CD4-positive, alpha-beta T cell treated with Interleukin-2 at 100 ng/mL for 4 hours (primary cell): ENCODE measurements at regions not wholly inside any gene's neighbourhood (a gene's known extent, or its start where the extent isn't known, plus 50 kb on each side); places are given as distances from the start of the nearest gene placed in this dataset.

Source experiments
- DNase-seq: peaks from one replicate; pipeline ENCODE4 v3.0.0-alpha.2; 2020; ENCODE audit warnings: low spot score

DNA sequence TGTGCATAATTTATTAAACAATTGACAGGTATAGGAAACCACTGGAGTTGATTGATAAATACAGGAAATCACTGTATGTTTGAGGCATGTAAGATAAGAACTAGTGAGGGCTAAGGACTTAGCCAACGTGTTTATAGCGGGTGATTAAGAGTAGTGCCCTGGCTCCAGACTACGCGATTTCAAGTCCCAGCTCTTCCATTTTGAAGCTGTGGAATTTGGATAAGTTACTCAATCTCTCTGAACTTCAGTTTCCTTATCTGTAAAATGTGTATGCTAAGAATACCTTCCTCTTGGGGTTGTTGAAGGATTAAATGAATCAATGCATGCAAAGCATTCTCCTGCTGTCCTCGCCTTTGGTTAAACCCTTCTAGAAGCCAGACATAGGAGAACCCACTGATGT lies 143.3 kb upstream of the GJB5 start:
- DNase-seq: no peak

DNA sequence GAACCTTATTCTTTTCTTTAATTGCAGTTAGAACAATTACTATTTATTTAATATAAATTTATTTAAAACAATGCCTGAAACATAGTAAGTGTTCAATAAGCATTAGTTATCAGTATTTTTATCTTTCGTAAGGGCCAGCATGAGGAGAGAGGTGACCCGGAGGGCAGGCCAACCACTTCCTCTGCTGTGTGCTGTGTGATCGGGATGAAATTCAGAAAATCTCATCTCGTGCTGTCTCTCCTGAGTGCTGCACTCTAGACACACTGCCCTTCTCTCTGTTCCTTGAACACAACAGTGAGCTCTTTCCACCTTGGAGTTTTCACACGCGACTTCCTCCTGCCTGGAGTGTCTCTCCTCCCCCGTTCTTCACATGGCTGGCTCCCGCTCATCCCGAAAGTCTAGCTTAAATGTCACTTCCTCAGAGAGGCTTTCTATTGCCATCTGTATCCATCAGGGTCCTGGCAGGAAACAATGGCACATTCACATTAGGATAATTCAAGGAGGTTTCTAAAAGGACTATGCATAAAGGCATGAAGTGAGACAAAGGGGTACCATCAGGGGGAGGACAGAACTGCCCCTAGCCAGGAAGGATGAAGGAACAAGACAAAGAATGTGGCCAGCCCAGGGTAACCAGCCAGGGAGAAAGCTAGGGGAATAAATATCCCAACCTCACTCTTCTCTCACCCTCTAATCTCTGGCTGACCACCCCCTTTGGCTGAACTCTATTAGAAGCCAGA lies 142.6 kb upstream of the GJB5 start:
- no peak for DNase-seq

DNA sequence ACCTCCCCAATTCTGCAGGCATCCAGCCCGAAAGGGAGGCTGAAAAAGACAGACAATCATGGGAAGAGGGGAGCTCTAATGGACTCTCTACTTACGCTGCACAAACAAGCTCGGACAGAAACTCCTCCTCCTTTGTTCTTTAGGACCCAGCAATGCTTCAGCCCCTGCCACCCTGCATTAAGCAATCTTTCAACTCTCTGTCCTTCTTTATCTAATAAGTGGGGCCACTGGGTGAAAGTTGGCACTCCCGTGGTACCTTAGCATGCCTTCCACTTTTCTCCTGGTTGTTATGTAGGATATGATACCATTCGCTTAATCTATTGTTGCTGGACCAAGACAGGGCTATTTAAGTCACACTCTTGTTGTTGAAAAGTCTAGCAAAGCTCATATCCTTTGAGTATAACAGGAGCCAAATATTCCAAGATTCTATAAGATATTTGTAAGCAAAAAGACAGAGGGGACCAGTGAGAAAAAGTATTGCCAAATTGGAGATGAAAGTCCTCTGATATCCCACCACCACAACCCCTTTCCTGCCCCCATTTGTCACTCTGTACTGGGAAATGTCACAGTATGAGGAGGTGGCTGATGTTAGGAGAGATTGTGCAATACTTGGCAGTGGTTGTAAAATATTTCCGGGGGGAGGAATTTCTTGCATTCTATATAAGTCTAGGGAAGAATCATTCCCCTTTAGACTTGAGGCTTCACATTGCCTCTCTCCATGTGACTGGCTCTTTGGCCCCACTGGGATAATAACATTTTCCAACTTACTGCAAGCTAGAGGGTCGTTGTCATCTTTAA lies 137.3 kb upstream of the GJB5 start:
- no peak for DNase-seq

DNA sequence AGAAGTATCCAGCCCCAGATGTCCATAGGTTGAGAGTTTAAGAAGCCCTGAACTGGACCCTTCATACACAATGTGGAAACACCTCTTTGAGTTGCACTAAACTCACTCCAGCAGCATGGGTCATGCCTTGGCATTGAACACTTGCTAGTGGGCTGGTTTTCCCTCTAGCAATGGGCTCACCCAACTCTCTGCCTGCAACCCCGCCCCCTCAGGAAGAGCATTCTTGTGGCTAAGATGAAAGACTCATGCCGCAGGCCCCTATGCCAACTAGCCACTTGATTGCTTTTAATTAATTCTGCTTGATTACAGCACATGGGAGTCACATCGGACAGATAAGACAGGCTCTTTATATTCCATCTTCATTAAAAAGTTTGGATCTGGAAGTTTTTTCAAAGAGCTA lies 136.5 kb upstream of the GJB5 start:
- no peak for DNase-seq

DNA sequence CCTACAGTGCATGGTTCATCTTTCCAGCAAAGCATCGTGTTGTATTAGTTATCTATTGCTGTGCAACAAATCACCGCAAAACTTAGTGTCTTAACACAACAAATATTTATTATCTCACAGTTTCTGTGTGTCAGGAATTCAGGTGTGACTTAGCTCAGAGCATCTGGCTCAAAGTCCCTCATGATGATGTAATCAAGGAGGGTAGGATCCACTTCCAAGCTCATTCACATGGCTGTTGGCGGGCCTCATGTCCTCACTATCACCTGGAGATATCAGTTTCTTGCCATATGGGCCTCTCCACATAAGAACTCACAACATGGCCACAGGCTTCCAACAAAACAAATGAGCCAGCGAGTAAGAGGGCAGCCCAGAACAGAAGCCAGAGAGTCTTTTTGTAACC lies 135.6 kb upstream of the GJB5 start:
- no peak for DNase-seq

DNA sequence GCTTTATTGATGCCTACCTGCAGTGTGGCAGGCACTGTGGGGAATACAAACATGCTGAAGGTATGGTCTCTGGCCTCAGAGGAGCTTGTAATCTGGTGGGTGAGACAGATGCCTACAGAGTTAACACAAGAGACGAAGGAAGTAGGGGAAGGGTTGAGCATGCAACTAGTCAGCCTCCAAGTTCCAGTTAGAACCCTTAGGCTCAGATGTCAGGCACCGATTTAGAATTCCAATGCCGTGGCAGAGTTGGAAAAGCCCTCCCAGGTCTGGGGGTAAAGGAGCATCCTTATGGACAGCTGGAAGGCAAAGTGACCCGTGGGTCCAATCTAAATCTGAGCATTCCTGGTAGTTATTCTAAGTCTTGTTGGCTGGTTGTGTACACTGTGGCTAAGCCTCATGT lies 132.9 kb upstream of the GJB5 start:
- DNase-seq: no peak

DNA sequence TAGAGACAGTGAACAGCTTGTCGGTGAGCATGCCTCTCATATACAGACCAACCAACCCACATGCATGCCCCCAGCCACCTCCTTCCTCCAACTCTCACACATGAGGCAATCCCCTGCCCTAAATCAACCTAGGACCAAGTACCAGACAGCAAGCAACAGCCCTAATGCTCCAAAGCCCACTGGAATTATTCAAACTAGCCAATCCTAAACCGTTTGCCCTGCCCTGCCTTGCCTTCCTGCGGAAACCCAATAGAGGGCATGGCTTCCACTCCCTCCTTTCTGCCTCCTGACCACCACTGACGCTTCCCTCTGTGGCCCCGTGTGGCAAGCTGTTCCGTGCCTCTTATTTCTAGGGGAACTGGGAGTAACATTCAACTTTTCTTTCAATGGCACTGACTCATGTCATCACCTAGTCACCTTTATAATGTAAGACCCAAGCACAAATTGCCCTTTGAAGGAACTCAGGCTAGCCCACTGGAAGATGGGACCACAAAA lies 129.3 kb upstream of the GJB5 start:
- DNase-seq: no peak

DNA sequence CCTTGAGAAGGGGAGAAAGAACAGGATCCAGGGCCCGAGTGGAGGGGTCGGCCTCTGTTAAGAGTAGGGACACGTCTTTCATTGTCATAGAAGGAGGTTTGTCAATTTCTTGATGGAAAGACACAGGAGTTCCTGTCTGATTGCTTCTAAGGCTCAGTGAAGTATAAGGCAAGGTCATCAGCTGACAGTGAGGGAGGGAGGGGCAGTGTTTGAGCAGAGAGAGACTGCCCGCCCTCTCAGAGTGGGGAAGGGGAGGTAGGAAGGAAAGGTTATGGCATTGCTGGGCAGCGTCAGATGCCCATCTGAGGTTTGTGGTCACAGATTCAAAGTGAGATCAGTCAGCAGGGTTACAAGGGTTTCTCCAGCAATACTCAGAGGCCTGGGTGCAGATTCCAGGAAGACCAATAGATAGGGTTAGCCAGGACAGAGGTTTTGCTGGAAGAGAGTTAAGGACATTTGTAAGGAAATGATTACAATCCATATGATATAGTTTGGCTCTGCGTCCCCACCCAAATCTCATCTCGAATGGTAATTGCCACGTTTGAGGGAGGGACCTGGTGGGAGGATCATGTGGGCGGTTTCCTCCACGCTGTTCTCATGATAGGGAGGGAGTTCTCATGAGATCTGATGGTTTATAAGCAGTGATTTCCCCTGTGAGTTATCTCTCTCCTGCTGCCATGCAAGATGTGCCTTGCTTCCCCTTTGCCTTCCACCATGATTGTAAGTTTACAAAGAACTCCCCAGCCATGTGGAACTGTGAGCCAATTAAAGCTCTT lies 127.2 kb upstream of the GJB5 start:
- no peak for DNase-seq

DNA sequence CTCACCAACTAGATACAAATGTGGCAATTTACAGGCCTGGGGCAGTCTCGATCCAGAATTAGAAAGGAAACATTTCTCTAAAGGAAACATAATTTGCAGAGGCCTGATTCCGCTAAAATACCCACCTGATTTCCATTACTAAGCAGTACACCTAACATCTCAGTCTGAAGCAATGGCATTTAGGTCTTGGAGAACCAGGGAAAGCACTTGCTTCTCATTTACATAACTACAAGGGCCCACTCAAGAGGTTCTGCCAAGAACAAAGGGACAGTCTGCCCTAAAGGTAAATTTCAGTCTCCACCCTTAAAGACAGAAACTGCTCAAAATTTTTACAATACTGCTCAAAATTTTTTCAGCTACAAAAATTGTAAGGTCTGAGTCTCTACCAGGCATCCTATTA lies 123.7 kb upstream of the GJB5 start:
- no peak for DNase-seq

DNA sequence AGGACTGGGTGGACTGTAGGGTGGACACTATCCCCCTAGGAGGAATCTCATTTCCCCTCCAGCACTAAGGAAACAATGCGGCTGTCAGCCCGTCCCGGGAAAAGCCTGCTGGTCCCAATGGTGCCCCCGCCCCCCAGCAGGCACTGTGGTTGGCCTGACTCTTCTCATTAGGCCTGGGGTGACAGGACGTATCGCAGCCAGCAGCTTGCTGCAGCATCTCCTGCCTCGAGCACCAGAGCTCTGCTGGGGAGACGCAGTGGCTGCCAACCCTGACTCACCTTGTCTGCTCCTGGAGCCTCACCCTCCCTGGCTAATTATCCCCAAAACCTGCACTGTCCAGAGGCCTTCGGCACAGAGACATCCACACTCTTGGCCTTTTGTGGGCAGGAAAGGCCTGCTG lies 115.1 kb upstream of the GJB5 start:
- no peak for DNase-seq

DNA sequence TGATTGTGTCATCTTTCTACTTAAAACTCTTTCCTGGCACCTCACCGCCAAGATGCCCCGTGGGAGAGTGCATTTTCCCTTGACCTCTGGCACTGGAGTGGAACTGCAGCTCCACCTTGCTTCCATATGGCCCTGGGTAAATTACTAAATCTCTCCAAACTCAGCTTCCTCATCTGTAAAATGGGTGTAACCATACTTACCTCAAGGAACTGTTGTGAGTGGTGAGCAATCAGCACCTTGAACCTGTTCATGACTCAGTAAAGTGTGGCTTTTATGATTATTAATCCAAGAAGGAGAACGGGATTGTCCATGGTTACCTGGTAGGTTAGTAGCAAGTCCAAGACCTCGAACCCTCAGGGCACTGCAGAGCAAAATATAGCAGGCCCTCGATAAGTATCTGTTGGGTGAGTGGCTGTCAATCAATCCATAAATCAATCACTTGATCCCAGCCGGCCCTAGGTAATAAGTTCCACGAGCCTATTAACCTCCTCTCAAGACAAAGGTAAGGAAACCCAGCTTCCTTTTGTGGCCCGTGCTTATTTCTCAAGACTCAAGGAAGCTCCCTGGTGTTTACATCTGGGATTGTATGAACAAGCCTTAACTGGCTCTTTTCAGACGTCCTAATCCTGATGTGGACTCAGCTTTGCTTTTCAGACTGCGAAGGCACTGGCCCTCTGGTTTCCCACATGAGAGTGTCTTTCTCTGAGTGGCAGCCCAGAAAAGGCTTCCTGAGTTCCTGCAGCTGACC lies 114.0 kb upstream of the GJB5 start:
- no peak for DNase-seq

DNA sequence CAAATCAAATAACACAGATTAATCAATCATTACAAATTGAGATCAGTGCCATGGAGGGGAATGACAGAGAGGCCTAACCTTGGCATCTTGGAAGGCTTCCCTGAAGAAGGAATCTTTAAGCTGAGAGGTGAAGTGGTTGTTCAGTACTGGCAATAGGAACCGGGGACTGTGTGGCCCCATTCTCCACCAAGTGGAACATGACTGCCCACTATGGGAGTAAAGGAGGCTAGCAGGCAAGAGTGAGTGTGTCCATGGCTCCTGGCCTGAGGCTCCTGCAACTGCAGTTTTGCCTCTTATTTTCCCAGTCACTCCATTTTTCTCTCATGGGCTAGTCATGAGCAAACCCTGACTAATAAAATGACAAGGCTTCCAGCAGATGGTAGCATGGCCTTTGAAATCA lies 112.2 kb upstream of the GJB5 start:
- DNase-seq: no peak

DNA sequence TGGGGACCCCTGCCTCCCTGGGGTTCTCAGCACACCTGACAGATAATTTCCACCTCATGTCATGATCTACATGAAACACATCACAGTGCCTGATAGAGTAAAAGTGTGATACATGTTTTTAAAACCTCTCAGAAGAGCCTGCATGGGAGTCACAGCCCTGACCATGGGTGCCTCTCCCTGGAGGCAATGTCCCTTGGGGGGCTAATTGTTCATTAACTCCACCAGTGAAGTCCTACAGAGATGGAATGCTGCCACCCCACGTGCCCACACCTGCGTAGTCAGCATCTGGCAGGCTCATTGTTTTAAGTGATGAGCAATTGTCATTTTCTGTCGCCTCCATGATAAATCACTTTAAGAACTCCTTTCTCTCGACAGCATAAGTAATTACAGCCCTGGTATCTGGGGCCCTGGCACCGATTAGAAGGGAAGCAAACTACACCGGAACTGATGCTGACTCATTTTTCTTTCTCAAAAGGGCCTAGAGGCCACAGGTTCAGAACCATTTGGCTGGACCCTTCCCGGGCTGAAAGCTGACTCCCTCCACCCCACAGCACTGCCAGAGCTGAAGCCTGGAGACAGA lies 109.6 kb upstream of the GJB5 start:
- DNase-seq: no peak

DNA sequence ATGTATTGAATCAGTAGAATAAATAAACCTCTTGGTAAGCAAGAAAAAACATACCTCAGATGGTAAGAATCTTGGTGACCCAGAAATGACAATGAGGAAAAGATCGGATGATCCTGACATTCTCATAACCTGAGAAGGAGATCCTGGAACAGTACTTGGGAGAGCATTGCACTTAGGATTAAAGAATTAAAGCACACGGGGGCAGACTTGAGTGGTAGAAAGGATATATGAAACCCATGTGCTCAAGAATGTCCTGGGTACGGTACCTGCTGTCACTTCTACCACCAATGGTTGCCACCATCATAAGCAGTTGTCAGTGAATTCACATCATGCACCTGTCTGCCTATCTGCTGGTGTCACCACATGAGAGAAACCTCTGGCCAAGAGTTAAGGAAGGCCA lies 108.9 kb upstream of the GJB5 start:
- DNase-seq: no peak

DNA sequence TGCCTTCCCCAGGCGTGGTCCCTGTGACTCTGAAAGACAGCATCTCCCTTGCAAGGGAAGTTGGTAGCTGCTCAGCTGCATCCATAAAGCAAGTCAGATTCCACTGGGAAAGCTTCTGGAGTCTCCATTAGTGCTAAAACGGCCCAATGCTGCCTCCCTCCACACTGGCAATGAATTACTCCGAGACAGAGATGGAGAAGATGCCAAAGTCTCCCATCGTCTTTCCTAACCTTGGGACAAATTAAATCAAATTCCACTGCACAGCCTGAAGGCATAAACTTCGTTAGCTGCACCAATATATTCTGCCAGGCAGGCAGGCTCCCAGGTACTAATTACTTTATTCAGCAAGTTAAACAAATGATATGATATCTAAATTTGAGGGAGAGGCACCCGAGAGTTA lies 106.3 kb upstream of the GJB5 start:
- no peak for DNase-seq

DNA sequence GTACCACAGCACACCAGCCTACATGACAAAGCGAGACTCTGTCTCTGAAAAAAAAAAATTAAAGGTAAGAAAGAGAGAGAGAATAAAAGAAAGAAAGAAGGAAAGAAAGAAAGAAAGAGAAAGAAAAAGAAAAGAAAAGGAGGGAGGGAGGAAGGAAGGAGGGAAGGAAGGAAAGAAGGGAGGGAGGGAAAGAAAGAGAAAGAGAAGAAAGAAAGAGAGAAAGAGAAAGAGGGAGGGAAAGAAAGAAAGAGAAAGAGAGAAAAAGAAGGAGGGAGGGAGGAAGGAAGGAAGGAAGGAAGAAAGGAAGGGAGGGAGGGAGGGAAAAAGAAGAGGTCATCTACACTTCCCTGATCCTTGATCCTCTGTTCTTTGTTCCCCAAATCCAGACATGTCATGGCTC lies 104.8 kb upstream of the GJB5 start:
- DNase-seq: no peak

DNA sequence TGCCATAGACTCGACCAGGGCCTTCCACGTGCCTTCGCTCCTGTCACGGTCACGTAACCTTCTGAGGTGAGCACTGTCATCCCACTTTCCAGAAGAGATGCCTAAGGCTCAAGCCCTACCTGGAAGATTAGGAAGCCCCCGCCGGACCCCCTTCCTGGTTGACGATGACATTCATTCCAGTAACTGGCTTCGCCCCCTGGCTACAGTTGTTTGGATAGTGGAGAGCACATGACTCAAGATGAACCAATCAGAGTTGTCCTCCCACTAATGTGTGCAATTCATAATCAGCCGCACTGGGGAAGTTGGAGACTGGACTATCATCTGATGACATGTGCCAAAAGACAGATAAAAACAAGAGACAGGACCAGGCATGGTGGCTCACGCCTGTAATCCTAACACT lies 104.0 kb upstream of the GJB5 start:
- DNase-seq: no peak

DNA sequence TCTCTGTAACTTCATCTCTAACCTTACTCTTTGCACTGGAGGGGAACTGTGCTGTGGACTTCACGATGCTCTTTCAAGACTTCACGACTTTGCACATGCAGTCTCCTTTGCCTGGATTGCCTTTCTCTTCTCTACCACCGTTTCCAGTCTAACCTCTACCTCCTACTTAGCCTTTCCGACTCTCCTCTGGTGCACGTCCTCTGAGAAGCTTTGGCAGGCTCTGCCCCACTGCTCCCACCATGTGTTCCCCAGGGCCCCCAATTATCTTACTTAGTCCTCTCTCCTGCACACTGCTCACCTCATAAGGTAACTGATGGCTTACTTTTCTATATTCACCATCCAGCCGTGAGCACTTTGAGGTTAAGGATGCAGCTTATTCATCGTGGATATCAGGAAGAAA lies 101.7 kb upstream of the GJB5 start:
- DNase-seq: no peak

DNA sequence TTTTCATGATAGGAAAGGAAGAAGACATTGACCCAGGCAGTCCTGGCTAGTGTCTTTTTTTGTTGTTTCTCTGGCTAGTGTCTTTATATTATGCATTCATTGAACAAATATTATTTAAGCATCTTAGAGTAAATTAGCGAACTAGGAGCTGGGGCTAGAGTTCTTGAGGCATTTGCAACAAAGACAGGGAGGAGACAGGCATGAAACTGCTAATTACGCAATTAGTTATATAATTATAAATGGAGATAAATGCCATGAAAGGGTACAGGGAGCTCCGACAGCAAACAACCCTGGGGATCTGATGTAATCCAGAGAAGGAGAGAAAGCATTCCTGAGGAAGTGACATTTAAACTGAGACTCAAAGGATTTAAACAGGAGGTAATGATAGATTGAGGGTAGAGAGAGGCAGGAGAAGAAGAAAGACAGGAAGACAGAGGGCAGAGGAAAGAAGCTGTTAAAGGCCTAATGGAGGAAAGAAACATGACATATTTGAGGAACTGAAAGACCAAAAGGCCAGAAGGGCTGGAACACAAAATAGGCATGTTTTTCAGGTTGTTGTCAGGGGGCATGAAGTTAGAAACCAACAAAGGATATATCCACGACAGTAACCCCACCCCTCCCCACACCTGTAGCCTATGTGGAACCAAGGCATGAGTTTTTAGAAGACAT lies 99.5 kb upstream of the GJB5 start:
- DNase-seq: no peak

DNA sequence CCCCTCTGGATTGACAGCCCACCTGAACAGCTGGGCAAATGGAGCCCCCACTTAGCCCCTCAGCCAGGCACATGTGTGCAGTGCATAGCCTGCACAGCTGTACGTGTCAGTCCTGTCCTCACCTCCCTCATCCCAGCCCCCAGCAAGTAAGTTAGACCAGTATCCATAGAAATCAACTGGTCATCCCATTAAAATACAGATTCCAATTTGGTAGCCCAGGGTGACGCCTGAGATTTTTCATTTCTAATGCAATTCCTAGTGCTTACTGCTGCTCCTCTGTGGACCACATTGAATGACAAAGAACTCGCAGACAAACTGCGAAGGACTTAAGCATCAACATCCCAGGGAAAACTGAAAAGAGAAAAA lies 99.0 kb upstream of the GJB5 start:
- no peak for DNase-seq

DNA sequence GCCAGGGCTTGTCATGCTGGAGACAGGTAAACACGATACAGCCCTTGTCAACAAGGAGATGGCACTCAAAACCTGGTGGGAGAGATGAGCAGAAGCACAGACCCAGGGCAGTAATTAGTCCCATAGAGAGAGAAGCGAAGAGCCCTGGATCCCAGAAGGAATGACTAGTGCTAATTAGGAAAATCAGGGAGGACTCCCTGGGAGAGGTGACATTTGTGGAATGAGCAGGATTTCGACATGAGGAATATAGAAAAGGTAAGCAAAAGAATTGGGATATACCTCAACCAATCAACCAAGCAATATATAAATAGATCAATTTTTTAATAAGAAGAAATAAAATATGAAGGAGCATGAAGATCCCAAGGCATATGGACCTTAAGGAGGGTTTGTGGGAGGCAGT lies 98.5 kb upstream of the GJB5 start:
- no peak for DNase-seq
